SK-N-SH (cell line): ENCODE measurements at regions not wholly inside any gene's neighbourhood (a gene's known extent, or its start where the extent isn't known, plus 50 kb on each side); places are given as distances from the start of the nearest gene placed in this dataset.
"Not testable (repeated sequence)": the region's sequence is repeated elsewhere in the genome, so short reads cannot be mapped to it uniquely, and the experiment has no call there.

Experiments
- CTCF ChIA-PET: fragments of 300-600, 350-600 bp; formaldehyde crosslinking; extraction: SDS; loops from one replicate; lab custom pipeline; 2021; lab: Yijun Ruan, JAX
- POLR2A ChIA-PET: fragments of 350-600 bp; sonication (Branson Sonifier 250); formaldehyde crosslinking; extraction: SDS; loops from one replicate; lab custom pipeline; 2020; ENCODE audit warnings: antibody characterized with exemption, inconsistent platforms; lab: Yijun Ruan, JAX
- DNase-seq: peaks from one replicate; pipeline ENCODE4 v3.0.0; 2012
- H2AFZ ChIP-seq: fragments of 200-600 bp; sonication (generic); 2 replicates; pipeline ENCODE4 v1.8.1; 2016; ENCODE audit warnings: antibody characterized with exemption, mild to moderate bottlenecking, low read depth
- H3F3A ChIP-seq: fragments of 200-600 bp; sonication (generic); replicated peaks from 2 replicates; pipeline ENCODE3; 2016; ENCODE audit warnings: antibody characterized with exemption, mild to moderate bottlenecking; ENCODE audit not compliant: insufficient read depth
- H3K27ac ChIP-seq, 2 experiments: fragments of 200-500 bp in 1 of 2; fragments of 200-600 bp in 1 of 2; sonication (Bioruptor generic) in 1 of 2; sonication (generic), shearing (Covaris generic) in 1 of 2; 2 replicates each; pipeline versions ENCODE4 v1.5.1 to v1.6.1; 2014 to 2016; ENCODE audit warnings: low read depth in 2 of 2, inconsistent platforms in 1 of 2, low read length in 1 of 2, mild to moderate bottlenecking in 1 of 2, mixed read lengths in 1 of 2
- H3K27me3 ChIP-seq: fragments of 200-600 bp; sonication (generic), shearing (Covaris generic); 2 replicates; pipeline ENCODE4 v1.6.1; 2016; ENCODE audit warnings: mixed run types; ENCODE audit not compliant: insufficient read depth
- H3K36me3 ChIP-seq, 2 experiments: fragments of 200-500 bp in 1 of 2; fragments of 200-600 bp in 1 of 2; sonication (Bioruptor generic) in 1 of 2; sonication (generic) in 1 of 2; replicated peaks in 1 of 2; 2 replicates each; pipeline versions ENCODE3 to v1.5.1; 2014 to 2016; ENCODE audit warnings: low read length in 1 of 2, mild to moderate bottlenecking in 1 of 2; ENCODE audit not compliant: insufficient read depth in 2 of 2, control insufficient read depth in 1 of 2
- H3K4me1 ChIP-seq, 2 experiments: fragments of 200-500 bp in 1 of 2; fragments of 200-600 bp in 1 of 2; sonication (Bioruptor generic) in 1 of 2; sonication (generic), shearing (Covaris generic) in 1 of 2; 2 replicates each; pipeline versions ENCODE4 v1.5.1 to v1.6.1; 2014 to 2016; ENCODE audit warnings: low read depth in 1 of 2, low read length in 1 of 2, mixed run types in 1 of 2; ENCODE audit not compliant: insufficient read depth in 2 of 2, control insufficient read depth in 1 of 2
- H3K4me2 ChIP-seq: fragments of 200-600 bp; sonication (generic), shearing (Covaris generic); 2 replicates; pipeline ENCODE4 v1.6.1; 2017; ENCODE audit warnings: mixed run types
- H3K4me3 ChIP-seq, 2 experiments: fragments of 200-500 bp in 1 of 2; fragments of 200-600 bp in 1 of 2; sonication (Bioruptor generic) in 1 of 2; sonication (generic), shearing (Covaris generic) in 1 of 2; 2 replicates each; pipeline versions ENCODE4 v1.5.1 to v1.8.1; 2014 to 2016; ENCODE audit warnings: low read depth in 2 of 2, inconsistent platforms in 1 of 2, low read length in 1 of 2, mild to moderate bottlenecking in 1 of 2, mixed read lengths in 1 of 2, moderate library complexity in 1 of 2
- H3K79me2 ChIP-seq: fragments of 200-600 bp; sonication (generic); 2 replicates; pipeline ENCODE4 v1.8.1; 2017; ENCODE audit warnings: mild to moderate bottlenecking; ENCODE audit not compliant: insufficient read depth
- H3K9ac ChIP-seq: fragments of 200-600 bp; sonication (generic); 2 replicates; pipeline ENCODE4 v1.6.1; 2017; ENCODE audit warnings: mixed run types
- H3K9me2 ChIP-seq: fragments of 200-600 bp; sonication (generic); 2 replicates; pipeline ENCODE4 v1.6.1; 2017; ENCODE audit warnings: mixed run types
- H3K9me3 ChIP-seq: fragments of 200-600 bp; sonication (generic); 2 replicates; pipeline ENCODE4 v1.6.1; 2017; ENCODE audit warnings: mixed run types, mild to moderate bottlenecking, moderate library complexity
- H4K20me1 ChIP-seq: fragments of 200-600 bp; sonication (generic); 2 replicates; pipeline ENCODE4 v1.6.1; 2017; ENCODE audit warnings: mild to moderate bottlenecking, mixed run types; ENCODE audit not compliant: insufficient read depth
- ELF1 ChIP-seq: IDR thresholded peaks from 2 replicates; pipeline ENCODE4 v1.4.0; 2012
- IRF3 ChIP-seq: fragments of 150-350 bp; IDR thresholded peaks from 2 replicates; pipeline ENCODE4 v1.6.1; 2016; ENCODE audit warnings: mild to moderate bottlenecking, low read depth, low read length
- NFIC ChIP-seq: IDR thresholded peaks from 2 replicates; pipeline ENCODE4 v1.4.0; 2012; ENCODE audit warnings: borderline replicate concordance
- PBX3 ChIP-seq: IDR thresholded peaks from 2 replicates; pipeline ENCODE4; 2012
- REST ChIP-seq: IDR thresholded peaks from 2 replicates; pipeline ENCODE4 v1.6.1; 2012; ENCODE audit warnings: mild to moderate bottlenecking, low read depth, low read length, moderate library complexity
- RXRA ChIP-seq: IDR thresholded peaks from 2 replicates; pipeline ENCODE4 v1.4.0; 2012; ENCODE audit warnings: low read depth, mild to moderate bottlenecking, borderline replicate concordance
- SMC3 ChIP-seq: IDR thresholded peaks from 2 replicates; pipeline ENCODE4 v1.6.1; 2012; ENCODE audit warnings: low read depth, low read length, improper control_type of control experiment
- YY1 ChIP-seq: IDR thresholded peaks from 2 replicates; pipeline ENCODE4 v1.4.0; 2012; ENCODE audit warnings: low read depth, mild to moderate bottlenecking
- WGBS: methylation state at CpG from one replicate; pipeline ENCODE4 v1.1.6; 2017; ENCODE audit warnings: low lambda C conversion rate; 5-methylcytosine and 5-hydroxymethylcytosine counted together

DNA sequence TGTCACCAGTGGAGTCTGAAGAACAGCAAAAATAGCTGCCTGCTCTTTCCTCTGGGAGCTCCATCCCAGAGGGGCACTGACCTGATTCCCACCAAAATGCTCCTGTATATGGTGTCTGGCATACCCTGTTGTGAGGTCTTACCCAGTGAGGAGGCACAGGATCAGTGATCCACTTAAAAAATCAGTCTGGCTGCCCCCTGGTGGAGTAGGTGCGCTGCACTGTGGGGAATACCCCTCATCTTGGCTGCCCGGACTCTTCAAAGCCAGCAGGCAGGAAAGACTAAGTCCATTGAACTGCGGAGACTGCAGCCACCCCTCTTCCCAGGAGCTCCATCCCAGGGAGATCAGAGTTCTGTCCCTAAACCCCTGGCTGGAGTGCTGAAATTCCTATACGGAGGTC is 230.9 kb upstream of the HTR1E start:
- H3K27me3 ChIP-seq = no peaks in the 10 kb centered on the region

GRCh38 chr6:86701228-86701627 is 236.1 kb upstream of the HTR1E start:
- 23% methylated on average over 4 of the region's 4 CpGs for WGBS

More for the DNA sequence above, 230.9 kb upstream of the HTR1E start:
- no peak overlapping the region for H2AFZ ChIP-seq
- TF ChIP-seq SMC3 (no peak), IRF3 (no peak), RXRA (no peak), NFIC (no peak), PBX3 (no peak), REST (no peak), ELF1 (no peak), YY1 (no peak)
- TF ChIP-seq, all 33 proteins: peak for 0
- Histone ChIP-seq H3K9me2 (no peaks in the 10 kb centered on the region), H3F3A (no peaks in the 10 kb centered on the region), H3K9me3 (no peaks in the 10 kb centered on the region), H3K4me3 (no peak overlapping the region), H3K79me2 (no peaks in the 10 kb centered on the region), H3K36me3 (no peaks in the 10 kb centered on the region), H3K4me2 (no peak overlapping the region), H3K9ac (no peak overlapping the region), H3K27ac (no peak overlapping the region), H4K20me1 (no peaks in the 10 kb centered on the region), H3K4me1 (no peaks in the 10 kb centered on the region)
- ChIA-PET POLR2A (no interaction called here), CTCF (no interaction called here)
- WGBS = 13% methylated on average over 2 of the region's 4 CpGs
- DNase-seq = no peak

More at GRCh38 chr6:86701228-86701627, 236.1 kb upstream of the HTR1E start:
- H2AFZ ChIP-seq, H3K27ac ChIP-seq, H3K36me3 ChIP-seq, H3K9me2 ChIP-seq, H3K27me3 ChIP-seq, H3K4me2 ChIP-seq, H3K79me2 ChIP-seq, H3K9me3 ChIP-seq, H3K4me1 ChIP-seq, H3K9ac ChIP-seq, POLR2A ChIA-PET, H3K4me3 ChIP-seq, CTCF ChIA-PET, H3F3A ChIP-seq, H4K20me1 ChIP-seq, DNase-seq: not testable (repeated sequence)
